Urinary bladder (tissue), 3 donors: ENCODE measurements at regions not wholly inside any gene's neighbourhood (a gene's known extent, or its start where the extent isn't known, plus 50 kb on each side); places are given as distances from the start of the nearest gene placed in this dataset.

Source experiments
- DNase-seq: peaks from one replicate; pipeline ENCODE4 v3.0.0-alpha.2; 2015; ENCODE audit errors: extremely low spot score
- H3K27ac ChIP-seq: one replicate; pipeline ENCODE4 v1.5.1; 2013; ENCODE audit warnings: low read depth, mild to moderate bottlenecking, moderate library complexity
- H3K36me3 ChIP-seq: one replicate; pipeline ENCODE4 v1.6.1; 2013; ENCODE audit warnings: mild to moderate bottlenecking, moderate library complexity; ENCODE audit not compliant: insufficient read depth
- H3K4me1 ChIP-seq: one replicate; pipeline ENCODE4 v1.6.1; 2013; ENCODE audit warnings: mild to moderate bottlenecking, moderate library complexity; ENCODE audit not compliant: insufficient read depth
- H3K4me3 ChIP-seq: one replicate; pipeline ENCODE4 v1.5.1; 2013; ENCODE audit warnings: low read depth, low read length
- WGBS: extraction: QIAGEN DNeasy Blood & Tissue Kit; methylation state at CpG from one replicate; pipeline ENCODE4 v1.1.7; 2013; 5-methylcytosine and 5-hydroxymethylcytosine counted together
- donor health status: healthy with polysubstance abuse.
- donor health status: healthy.

DNA sequence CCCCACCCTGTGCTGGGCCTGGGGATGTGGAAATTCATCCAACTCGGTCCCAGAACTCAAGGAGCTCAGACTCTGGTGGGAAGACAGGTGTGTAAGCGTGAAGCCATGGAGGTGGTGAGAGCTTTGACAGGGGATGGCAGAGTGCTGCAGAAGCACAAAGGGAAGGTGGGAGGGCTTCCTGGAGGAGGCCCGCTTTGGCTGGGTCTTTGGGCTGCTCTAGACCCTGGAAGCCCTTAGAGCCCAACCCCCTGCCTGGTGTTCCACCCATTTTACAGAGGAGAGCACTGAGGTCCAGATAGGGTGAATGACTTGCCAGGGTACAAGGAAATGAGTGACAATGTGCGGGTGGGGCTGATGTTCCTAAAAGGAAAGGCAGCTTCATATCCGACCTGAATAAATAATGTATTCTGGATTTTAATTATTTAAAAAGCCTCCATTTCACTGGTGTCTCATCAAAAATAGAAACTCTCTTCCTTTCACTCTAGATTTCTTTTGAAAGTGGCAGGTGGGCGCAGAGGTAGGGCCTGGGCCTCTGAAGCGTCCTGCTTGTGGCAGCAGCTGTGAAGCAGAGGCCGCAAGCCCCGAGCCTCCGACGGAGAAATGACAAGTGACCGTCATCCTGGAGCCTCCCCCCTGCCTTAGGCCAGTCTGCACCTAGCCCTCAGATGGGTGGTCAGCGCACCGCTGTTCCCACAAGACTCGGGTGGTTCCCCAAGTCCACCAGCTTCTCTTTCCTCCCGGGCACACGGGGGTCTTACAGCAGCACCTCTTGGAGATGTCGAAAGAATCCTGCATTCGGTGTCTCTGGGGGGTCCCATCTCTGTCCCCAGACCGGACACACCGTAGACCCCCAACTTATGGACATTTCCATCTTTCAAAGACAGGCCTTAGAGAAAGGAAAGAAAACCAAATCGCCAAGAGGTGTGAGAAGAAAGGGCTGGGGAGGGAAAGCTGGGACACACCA lies 71.0 kb upstream of the TAF1B start:
- no peak for DNase-seq
- no peak overlapping the region for H3K4me3 ChIP-seq
- WGBS, result 94% methylated on average over 22 of the region's 22 CpGs
- H3K4me1 ChIP-seq, result no peaks in the 10 kb centered on the region
- no peaks in the 10 kb centered on the region for H3K36me3 ChIP-seq
- no peak overlapping the region for H3K27ac ChIP-seq

DNA sequence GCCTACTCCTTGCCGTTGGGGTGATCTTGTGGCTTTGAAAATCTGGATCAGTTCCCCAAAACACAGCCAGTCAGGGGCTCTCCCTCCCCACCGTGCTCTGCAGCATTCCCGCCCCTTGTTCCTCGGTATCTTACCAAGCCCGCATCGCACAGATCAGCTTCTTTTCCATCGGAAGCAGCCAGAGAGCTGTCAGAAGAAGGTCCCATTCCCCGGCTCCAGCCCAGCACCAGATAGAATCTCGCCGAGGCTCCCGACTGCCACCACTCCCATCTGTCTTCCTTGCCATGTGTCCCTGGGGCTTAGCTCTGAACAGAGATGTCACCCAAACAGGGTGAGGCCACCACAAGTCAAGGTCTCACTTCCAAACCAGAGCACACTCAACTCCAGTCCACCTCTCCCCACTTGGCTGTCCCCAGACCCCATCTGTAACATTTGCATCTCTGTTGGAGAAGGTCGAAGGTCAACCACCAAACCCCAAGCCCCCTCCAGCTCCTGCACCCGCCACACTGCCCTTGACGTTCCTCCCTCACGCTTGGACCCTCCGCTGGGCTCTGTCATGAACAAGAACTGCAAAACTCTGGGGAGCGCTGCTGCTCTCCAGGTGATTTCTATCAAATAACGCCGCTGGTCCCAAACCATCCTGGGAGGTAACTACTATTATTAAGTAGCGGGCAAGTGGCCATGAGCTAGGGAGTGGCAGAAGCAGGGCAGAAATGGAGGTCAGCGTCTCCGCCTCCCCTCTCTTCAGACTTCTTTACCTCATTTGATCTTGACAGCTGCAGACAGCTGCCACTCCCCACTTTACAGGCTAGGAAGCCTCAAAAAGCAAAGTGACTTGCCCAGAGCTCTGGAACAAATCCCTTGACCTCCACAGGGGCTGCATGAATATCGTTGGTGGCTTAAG lies 70.0 kb upstream of the TAF1B start:
- no peak for DNase-seq
- Histone ChIP-seq H3K4me1 (no peaks in the 10 kb centered on the region), H3K27ac (no peak overlapping the region), H3K4me3 (no peak overlapping the region), H3K36me3 (no peaks in the 10 kb centered on the region)
- WGBS, result 78% methylated on average over 23 of the region's 23 CpGs

DNA sequence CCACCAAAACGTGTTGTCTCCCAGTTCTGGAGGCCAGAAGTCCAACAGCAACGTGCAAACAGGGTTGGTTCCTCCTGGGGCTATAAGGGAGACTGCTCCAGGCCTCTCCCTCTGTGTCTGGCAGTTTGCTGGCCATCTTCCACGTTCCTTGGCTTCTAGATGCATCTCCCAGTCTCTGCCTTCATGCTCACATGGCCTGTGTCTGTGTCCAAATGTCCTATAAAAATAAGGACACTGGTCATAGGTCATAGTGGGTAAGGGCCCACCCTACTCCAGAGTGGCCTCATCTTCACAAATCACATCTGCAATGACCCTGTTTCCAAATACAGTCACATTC lies 69.4 kb upstream of the TAF1B start:
- no peak for DNase-seq
- Histone ChIP-seq H3K4me3 (no peak overlapping the region), H3K36me3 (no peaks in the 10 kb centered on the region), H3K27ac (no peak overlapping the region), H3K4me1 (no peaks in the 10 kb centered on the region)
- WGBS, result 44% methylated on average over 3 of the region's 3 CpGs

DNA sequence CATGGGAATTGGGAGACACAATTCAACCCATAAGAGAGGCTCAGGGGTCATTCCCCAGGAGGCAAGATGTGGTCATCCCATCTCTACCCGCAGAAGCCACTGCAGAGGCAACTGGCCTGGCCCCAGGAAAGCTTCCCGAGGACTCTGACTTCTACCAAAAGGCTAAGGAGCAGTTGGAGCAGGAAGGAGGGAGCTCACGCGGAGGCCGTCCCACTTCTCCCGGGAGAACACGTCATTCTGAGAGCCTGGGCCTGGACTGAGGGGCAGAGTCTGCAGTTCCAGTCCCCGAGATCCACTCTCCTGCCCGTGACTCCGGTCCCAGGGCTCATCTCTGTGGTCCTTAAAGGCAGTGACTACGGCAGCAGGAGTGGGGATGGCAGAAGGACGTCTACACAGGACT lies 69.0 kb upstream of the TAF1B start:
- DNase-seq, result no peak
- H3K27ac ChIP-seq, result no peak overlapping the region
- WGBS, result 73% methylated on average over 12 of the region's 12 CpGs
- H3K36me3 ChIP-seq, result no peaks in the 10 kb centered on the region
- no peak overlapping the region for H3K4me3 ChIP-seq
- H3K4me1 ChIP-seq, result no peaks in the 10 kb centered on the region

DNA sequence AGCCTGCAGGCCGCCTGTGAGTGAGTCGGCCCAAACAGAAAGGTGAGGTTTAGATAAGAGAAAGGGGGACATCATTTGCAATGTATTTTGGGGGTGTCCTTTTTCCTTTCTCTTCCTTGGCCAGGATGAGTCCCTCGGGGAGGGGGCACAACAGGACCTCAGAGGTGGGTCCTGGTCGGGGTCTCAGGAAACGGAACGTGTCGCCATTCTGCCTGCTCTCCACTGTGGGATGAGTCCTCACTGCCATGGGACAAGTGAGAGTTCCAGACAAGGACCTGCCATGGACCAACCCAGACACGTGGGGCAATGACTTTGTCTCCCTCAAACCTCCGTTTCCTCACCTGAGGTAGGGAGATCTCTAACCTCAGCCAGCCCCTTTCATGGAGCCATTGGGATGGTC lies 67.9 kb upstream of the TAF1B start:
- Histone ChIP-seq H3K27ac (no peak overlapping the region), H3K36me3 (no peaks in the 10 kb centered on the region), H3K4me3 (no peak overlapping the region), H3K4me1 (no peaks in the 10 kb centered on the region)
- DNase-seq, result no peak
- WGBS, result 95% methylated on average over 9 of the region's 9 CpGs

DNA sequence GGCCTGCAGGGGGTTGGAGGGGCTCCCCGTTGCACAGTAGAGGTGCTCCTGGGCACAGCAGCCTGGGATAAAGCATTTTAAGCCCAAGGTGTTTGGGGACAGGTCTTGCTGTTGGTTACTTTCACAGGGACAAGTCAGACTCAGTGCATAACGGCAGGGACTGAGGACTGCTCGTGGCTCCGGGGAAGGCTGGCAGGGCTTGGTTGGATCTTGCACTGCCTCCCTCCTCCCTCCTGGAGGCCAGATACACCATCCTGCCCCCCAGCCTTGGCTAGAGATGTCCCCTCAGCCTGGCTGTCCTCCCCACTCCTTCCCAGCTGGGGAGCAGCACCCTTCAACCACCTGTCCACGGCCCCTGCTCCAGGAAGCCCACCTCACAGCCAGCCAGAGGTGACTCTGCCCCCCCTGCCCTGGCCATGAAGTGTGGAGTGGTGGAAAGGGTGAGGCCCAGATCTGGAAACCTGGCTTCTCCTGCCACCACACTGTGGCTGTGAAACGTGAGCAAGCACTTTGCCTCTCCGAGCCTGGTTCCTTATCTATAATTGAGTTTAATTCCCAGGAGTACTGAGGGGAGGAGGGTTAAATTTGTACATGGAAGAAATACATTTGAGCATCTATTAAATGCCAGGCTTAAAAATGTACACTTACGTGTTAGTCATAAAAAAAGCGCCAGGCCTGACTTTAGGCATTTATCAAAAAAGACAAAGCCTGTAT lies 67.1 kb upstream of the TAF1B start:
- 85% methylated on average over 9 of the region's 9 CpGs for WGBS
- Histone ChIP-seq H3K4me3 (no peak overlapping the region), H3K27ac (no peak overlapping the region), H3K4me1 (no peaks in the 10 kb centered on the region), H3K36me3 (no peaks in the 10 kb centered on the region)
- no peak for DNase-seq

DNA sequence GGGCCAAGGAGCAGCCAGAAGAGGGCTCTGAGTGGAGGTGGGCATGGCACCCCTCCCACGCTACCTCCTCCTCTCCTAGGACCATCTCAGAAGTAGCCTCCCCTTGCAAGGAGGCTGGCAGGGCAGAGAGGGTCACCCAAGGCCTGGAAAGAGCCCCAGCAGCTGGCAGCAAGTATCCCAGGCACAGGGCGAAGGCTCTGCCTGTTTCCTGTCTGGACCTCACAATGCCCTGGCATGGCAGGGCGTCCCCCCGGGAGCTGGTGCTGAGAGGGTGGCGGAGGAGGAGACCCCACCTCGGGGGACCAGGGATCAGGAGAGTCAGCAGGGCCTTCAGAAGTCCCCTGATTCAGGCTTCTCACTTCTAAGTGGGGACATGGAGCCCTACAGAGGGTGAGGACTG lies 66.2 kb upstream of the TAF1B start:
- no peaks in the 10 kb centered on the region for H3K36me3 ChIP-seq
- 97% methylated on average over 6 of the region's 6 CpGs for WGBS
- H3K4me1 ChIP-seq, result no peaks in the 10 kb centered on the region
- DNase-seq, result no peak
- no peak overlapping the region for H3K4me3 ChIP-seq
- no peak overlapping the region for H3K27ac ChIP-seq

DNA sequence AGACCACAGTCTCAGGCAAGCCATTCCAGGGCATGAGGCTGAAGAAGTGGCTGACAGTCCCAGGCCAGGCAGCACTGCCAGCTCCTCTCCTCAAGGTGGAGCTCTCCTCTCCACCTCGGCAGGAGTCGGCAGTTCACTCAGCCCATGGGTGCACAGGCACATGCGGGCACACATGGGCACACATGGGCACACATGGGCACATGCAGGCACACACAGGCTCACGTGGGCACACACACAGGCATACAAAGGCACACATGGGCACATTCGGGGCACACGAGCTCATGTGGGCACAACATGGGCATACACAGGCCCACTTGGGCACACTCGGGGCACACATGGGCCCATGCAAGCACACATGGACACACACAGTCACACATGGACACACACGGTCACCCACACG lies 65.3 kb upstream of the TAF1B start:
- WGBS, result 82% methylated on average over 9 of the region's 9 CpGs
- Histone ChIP-seq H3K27ac (no peak overlapping the region), H3K4me1 (no peaks in the 10 kb centered on the region), H3K36me3 (no peaks in the 10 kb centered on the region), H3K4me3 (no peak overlapping the region)
- no peak for DNase-seq

DNA sequence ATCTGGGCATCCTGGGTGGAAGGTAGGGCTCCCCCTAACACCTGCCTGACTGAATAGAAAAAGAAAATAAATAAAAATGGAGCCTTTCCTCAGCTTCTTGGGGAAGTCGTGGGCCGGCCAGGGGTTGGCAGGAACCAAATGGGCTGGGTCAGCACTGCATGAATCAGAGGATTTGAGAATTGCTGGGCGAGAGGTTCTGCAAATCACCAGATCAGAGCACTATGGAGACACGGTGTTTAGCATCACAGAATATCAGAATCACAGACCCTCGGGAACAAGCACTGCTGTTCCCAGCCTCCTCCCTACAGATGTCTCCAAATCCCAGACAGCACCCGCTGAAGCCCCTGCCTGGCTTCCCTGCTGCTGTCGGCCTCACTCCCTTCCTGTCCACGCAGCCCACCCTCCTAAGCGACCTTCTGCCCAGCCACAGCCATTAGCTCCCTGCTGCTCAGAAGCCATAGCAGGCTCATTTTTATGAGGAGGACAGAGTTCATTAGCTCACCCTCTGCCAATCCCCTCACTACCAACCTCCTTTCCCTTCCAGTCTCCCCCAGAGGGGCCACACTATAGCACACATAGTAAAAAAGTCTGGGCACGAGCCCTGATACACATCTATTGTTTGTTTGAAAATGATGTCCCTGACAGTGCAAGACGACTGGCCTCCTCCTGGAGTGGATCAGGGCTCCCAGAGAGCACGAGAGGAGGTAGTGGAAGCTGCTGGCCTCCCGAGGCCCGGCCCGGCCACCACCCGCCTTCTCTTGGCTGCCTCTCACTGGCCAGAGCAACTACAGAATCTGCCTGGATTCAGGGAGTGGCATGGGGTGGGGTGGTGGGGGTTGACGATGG lies 64.6 kb upstream of the TAF1B start:
- WGBS, result 59% methylated on average over 17 of the region's 17 CpGs
- H3K36me3 ChIP-seq, result no peaks in the 10 kb centered on the region
- no peaks in the 10 kb centered on the region for H3K4me1 ChIP-seq
- no peak for DNase-seq
- H3K4me3 ChIP-seq, result no peak overlapping the region
- no peak overlapping the region for H3K27ac ChIP-seq

DNA sequence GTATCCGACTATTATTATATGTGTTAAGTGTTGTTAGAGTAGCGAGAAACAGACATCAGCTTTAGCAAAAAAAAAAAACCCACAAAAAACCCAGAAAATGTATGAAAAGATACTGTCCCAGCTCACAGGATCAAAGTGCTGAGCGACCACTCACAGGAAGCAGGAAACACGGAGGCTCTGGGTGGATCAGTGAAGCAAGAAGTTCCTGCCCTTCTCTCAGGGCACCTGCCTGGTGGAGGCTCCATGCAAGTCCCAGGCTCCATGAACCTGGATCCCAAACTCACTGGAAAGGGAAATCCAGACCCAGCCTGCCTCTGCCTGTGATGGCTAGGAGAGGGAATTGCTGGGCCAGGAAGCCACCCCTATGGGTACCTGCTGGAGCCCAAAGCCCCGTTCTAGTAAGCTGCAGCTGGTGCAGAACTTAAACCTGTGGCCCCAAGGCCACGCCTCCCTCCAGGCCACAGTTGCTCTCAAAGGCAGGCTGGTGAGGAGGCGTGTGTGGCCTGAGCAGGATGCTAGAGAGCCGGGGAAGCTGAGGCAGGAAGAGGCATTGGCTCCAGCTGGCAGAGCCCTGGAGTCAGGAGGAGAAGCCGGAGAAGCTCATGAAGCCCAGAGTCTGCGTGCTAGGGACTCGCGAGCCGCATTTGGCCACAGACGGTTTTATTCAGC lies 63.5 kb upstream of the TAF1B start:
- Histone ChIP-seq H3K4me3 (no peak overlapping the region), H3K27ac (no peak overlapping the region), H3K36me3 (no peaks in the 10 kb centered on the region), H3K4me1 (no peaks in the 10 kb centered on the region)
- no peak for DNase-seq
- 84% methylated on average over 14 of the region's 14 CpGs for WGBS

DNA sequence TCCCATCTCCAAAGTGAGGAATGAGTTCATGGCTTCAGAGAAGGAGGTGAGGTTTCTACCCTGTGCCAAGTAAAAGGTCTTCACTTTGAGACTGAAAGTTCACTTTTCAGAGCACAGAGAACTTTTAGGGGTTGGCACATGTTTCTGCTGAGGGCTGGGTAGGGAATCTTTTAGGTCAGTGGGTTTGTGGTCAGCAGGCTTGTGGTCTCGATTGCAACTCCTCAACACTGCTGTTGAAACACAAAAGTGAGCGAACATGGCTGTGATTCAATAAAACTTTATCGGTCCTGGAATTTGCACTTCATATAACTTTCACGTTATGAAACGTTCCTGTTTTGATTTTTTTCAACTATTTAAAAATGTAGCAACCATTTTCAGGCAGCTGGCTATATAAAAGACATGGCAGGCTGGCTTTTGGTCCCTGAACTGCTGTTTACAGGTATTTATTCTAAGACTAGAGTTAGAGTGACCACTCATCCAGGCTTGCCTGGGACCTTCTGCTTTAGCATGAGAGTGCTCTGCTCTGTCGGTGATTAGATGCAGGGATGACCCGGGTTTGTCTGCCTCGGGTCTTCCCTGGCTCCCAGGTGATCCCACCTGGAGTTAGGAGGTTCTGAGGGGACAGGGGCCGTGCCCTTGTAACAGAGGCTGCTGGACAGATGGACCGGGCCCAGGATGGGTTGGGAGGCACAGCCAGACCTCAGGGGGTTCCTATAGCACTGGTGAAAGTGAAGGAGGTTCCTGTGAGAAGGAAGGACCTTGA lies 62.7 kb upstream of the TAF1B start:
- DNase-seq, result no peak
- H3K27ac ChIP-seq, result no peak overlapping the region
- H3K4me1 ChIP-seq, result no peaks in the 10 kb centered on the region
- H3K4me3 ChIP-seq, result no peak overlapping the region
- 88% methylated on average over 10 of the region's 10 CpGs for WGBS
- no peaks in the 10 kb centered on the region for H3K36me3 ChIP-seq

DNA sequence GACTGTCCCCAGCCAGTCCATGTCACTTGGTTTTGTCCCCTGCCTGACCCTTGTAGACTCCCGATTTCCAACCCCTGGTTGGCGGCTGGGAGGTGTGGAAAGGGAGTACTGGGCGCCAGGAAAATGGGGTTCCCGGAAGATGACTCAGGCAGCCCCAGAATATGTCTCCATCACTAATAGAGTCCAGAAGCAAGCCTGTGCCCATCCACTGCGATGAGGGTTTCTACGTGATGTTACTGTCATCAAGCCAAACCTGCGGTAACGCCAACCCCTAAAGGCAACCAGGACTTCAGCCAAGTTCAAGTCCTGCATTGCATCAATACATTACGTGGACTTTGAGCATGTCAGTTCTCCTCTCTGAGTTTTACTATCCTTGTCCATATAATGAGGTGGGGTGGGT lies 62.0 kb upstream of the TAF1B start:
- no peak overlapping the region for H3K4me3 ChIP-seq
- no peaks in the 10 kb centered on the region for H3K36me3 ChIP-seq
- DNase-seq, result no peak
- 81% methylated on average over 9 of the region's 9 CpGs for WGBS
- H3K27ac ChIP-seq, result no peak overlapping the region
- H3K4me1 ChIP-seq, result no peaks in the 10 kb centered on the region
